IPS-18c (cell line): ENCODE measurements at regions not wholly inside any gene's neighbourhood (a gene's known extent, or its start where the extent isn't known, plus 50 kb on each side); places are given as distances from the start of the nearest gene placed in this dataset.

Experiments used
- H3K4me3 ChIP-seq: 2 replicates; pipeline ENCODE4 v1.7.0; 2013; ENCODE audit warnings: low read depth, mild to moderate bottlenecking, low read length, moderate library complexity; ENCODE audit not compliant: insufficient read depth
- H3K9me3 ChIP-seq: one replicate; pipeline ENCODE4 v1.6.1; 2013; ENCODE audit warnings: mild to moderate bottlenecking, low read length, moderate library complexity; ENCODE audit not compliant: control insufficient read depth, insufficient read depth

GRCh38 chr3:168407381-168407780, 311.7 kb upstream of the GOLIM4 start:
- H3K4me3 ChIP-seq, result no peak overlapping the region
- no peaks in the 10 kb centered on the region for H3K9me3 ChIP-seq

- no peak overlapping the region for H3K4me3 ChIP-seq
- H3K9me3 ChIP-seq, result no peaks in the 10 kb centered on the region
Measured at GRCh38 chr3:168405288-168405687, 309.6 kb upstream of the GOLIM4 start.

GRCh38 chr3:168398371-168399025, 302.8 kb upstream of the GOLIM4 start:
- Histone ChIP-seq H3K9me3 (no peaks in the 10 kb centered on the region), H3K4me3 (no peak overlapping the region)

- H3K4me3 ChIP-seq, result no peak overlapping the region
- no peaks in the 10 kb centered on the region for H3K9me3 ChIP-seq
Measured at GRCh38 chr3:168396861-168397260, 301.1 kb upstream of the GOLIM4 start.

GRCh38 chr3:168395551-168395950, 299.8 kb upstream of the GOLIM4 start:
- Histone ChIP-seq H3K9me3 (no peaks in the 10 kb centered on the region), H3K4me3 (no peak overlapping the region)

- Histone ChIP-seq H3K4me3 (no peak overlapping the region), H3K9me3 (no peaks in the 10 kb centered on the region)
Measured at GRCh38 chr3:168394439-168394838, 298.7 kb upstream of the GOLIM4 start.

GRCh38 chr3:168386301-168386700, 290.6 kb upstream of the GOLIM4 start:
- Histone ChIP-seq H3K4me3 (no peak overlapping the region), H3K9me3 (no peaks in the 10 kb centered on the region)

- Histone ChIP-seq H3K9me3 (no peaks in the 10 kb centered on the region), H3K4me3 (no peak overlapping the region)
Measured at GRCh38 chr3:168384990-168385389, 289.3 kb upstream of the GOLIM4 start.

- H3K4me3 ChIP-seq, result no peak overlapping the region
- H3K9me3 ChIP-seq, result no peaks in the 10 kb centered on the region
Measured at GRCh38 chr3:168383573-168383972, 287.8 kb upstream of the GOLIM4 start.

GRCh38 chr3:168371846-168372245, 276.1 kb upstream of the GOLIM4 start:
- Histone ChIP-seq H3K4me3 (no peak overlapping the region), H3K9me3 (no peaks in the 10 kb centered on the region)

- no peaks in the 10 kb centered on the region for H3K9me3 ChIP-seq
- H3K4me3 ChIP-seq, result no peak overlapping the region
Measured at GRCh38 chr3:168364967-168365366, 269.2 kb upstream of the GOLIM4 start.

- no peak overlapping the region for H3K4me3 ChIP-seq
Measured at GRCh38 chr3:168362661-168363247, 267.0 kb upstream of the GOLIM4 start.

GRCh38 chr3:168362156-168362555, 266.4 kb upstream of the GOLIM4 start:
- Histone ChIP-seq H3K9me3 (no peaks in the 10 kb centered on the region), H3K4me3 (no peak overlapping the region)

More at GRCh38 chr3:168362661-168363247, 267.0 kb upstream of the GOLIM4 start:
- no peaks in the 10 kb centered on the region for H3K9me3 ChIP-seq

- H3K4me3 ChIP-seq, result no peak overlapping the region
- H3K9me3 ChIP-seq, result no peaks in the 10 kb centered on the region
Measured at GRCh38 chr3:168360993-168361392, 265.3 kb upstream of the GOLIM4 start.

GRCh38 chr3:168342946-168343850, 247.5 kb upstream of the GOLIM4 start:
- no peaks in the 10 kb centered on the region for H3K9me3 ChIP-seq
- H3K4me3 ChIP-seq, result no peak overlapping the region

- no peak overlapping the region for H3K4me3 ChIP-seq
Measured at GRCh38 chr3:168341956-168342936, 246.5 kb upstream of the GOLIM4 start.

More at GRCh38 chr3:168341956-168342936, 246.5 kb upstream of the GOLIM4 start:
- no peaks in the 10 kb centered on the region for H3K9me3 ChIP-seq
